IMR-90 (cell line): ENCODE measurements at regions not wholly inside any gene's neighbourhood (a gene's known extent, or its start where the extent isn't known, plus 50 kb on each side); places are given as distances from the start of the nearest gene placed in this dataset.

Source experiments
- ATAC-seq: fragments of 200-7000 bp; cut with Tn5 transposase; 2 replicates; pipeline ENCODE4 v1.9.1; 2020; ENCODE audit warnings: low read depth, mild to moderate bottlenecking, moderate library complexity
- BruUV-seq: library from RNA; stranded (reverse); fragments of 400-500 nt; replicated peaks from 2 replicates; lab custom pipeline; 2021; lab: Mats Ljungman, UMichigan
- CTCF ChIA-PET: fragments of 300-600 bp; formaldehyde crosslinking; extraction: SDS; loops from one replicate; lab custom pipeline; 2021; ENCODE audit warnings: antibody characterized with exemption; lab: Yijun Ruan, JAX
- POLR2A ChIA-PET: fragments of 300-600 bp; sonication (Branson Sonifier 250); formaldehyde crosslinking; loops from one replicate; lab custom pipeline; 2022; ENCODE audit warnings: antibody characterized with exemption; ENCODE audit not compliant: unreplicated experiment; lab: Charles Lee
- DNase-seq: peaks from one replicate; pipeline ENCODE4 v3.0.0; 2013
- H2AFZ ChIP-seq: replicated peaks from 2 replicates; pipeline ENCODE3; 2013; ENCODE audit warnings: low read length, mild to moderate bottlenecking; ENCODE audit not compliant: poor library complexity
- H2AK5ac ChIP-seq: 2 replicates; pipeline ENCODE4 v1.6.1; 2013; ENCODE audit warnings: low read depth, low read length, inconsistent platforms
- H2AK9ac ChIP-seq: replicated peaks from 2 replicates; pipeline ENCODE3; 2013; ENCODE audit warnings: mild to moderate bottlenecking, low read depth, low read length, moderate library complexity; ENCODE audit not compliant: poor library complexity
- H2BK120ac ChIP-seq: 2 replicates; pipeline ENCODE4 v1.6.1; 2013; ENCODE audit warnings: low read depth, low read length, inconsistent platforms
- H2BK15ac ChIP-seq: 3 replicates; pipeline ENCODE4 v1.6.1; 2013; ENCODE audit warnings: low read depth, low read length, inconsistent platforms
- H2BK20ac ChIP-seq: 2 replicates; pipeline ENCODE4 v1.6.1; 2013; ENCODE audit warnings: low read depth, mild to moderate bottlenecking, inconsistent platforms, low read length, moderate library complexity
- H2BK5ac ChIP-seq: 2 replicates; pipeline ENCODE4 v1.6.1; 2013; ENCODE audit warnings: mild to moderate bottlenecking, low read depth, low read length, inconsistent platforms; ENCODE audit not compliant: poor library complexity, severe bottlenecking
- H3K14ac ChIP-seq: replicated peaks from 2 replicates; pipeline ENCODE4 v1.6.1; 2013; ENCODE audit warnings: low read depth, low read length, inconsistent platforms
- H3K18ac ChIP-seq: 2 replicates; pipeline ENCODE4 v1.6.1; 2013; ENCODE audit warnings: low read depth, low read length, control low read depth
- H3K23ac ChIP-seq: 2 replicates; pipeline ENCODE4 v1.6.1; 2013; ENCODE audit warnings: low read depth, low read length, inconsistent platforms
- H3K27ac ChIP-seq: 2 replicates; pipeline ENCODE4 v1.5.1; 2013; ENCODE audit warnings: mild to moderate bottlenecking, control low read depth, low read length; ENCODE audit not compliant: insufficient read depth
- H3K27me3 ChIP-seq: 2 replicates; pipeline ENCODE4 v1.6.1; 2013; ENCODE audit warnings: low read length; ENCODE audit not compliant: control insufficient read depth, insufficient read depth
- H3K36me3 ChIP-seq: 2 replicates; pipeline ENCODE4 v1.6.1; 2013; ENCODE audit warnings: low read length, mixed read lengths; ENCODE audit not compliant: control insufficient read depth, insufficient read depth
- H3K4ac ChIP-seq: 2 replicates; pipeline ENCODE4 v1.6.1; 2013; ENCODE audit warnings: low read depth, low read length, inconsistent platforms
- H3K4me1 ChIP-seq: 2 replicates; pipeline ENCODE4 v1.6.1; 2013; ENCODE audit warnings: low read length, mixed read lengths; ENCODE audit not compliant: control insufficient read depth, insufficient read depth
- H3K4me2 ChIP-seq: 2 replicates; pipeline ENCODE4 v1.6.1; 2013; ENCODE audit warnings: low read depth, mild to moderate bottlenecking, control low read depth, low read length, moderate library complexity
- H3K4me3 ChIP-seq: 2 replicates; pipeline ENCODE4 v1.5.1; 2013; ENCODE audit warnings: low read depth, mild to moderate bottlenecking, control low read depth, low read length, moderate library complexity; ENCODE audit not compliant: insufficient read depth
- H3K56ac ChIP-seq: 2 replicates; pipeline ENCODE4 v1.6.1; 2013; ENCODE audit warnings: low read length, inconsistent platforms; ENCODE audit not compliant: insufficient read depth; ENCODE audit errors: extremely low read depth
- H3K79me1 ChIP-seq, 2 experiments: 2 replicates each; pipeline ENCODE4 v1.6.1; 2013; ENCODE audit warnings: low read length in 2 of 2, inconsistent platforms in 1 of 2, low read depth in 1 of 2
- H3K9ac ChIP-seq: 2 replicates; pipeline ENCODE4 v1.6.1; 2013; ENCODE audit warnings: low read depth, low read length, control low read depth
- H3K9me1 ChIP-seq: 2 replicates; pipeline ENCODE4 v1.6.1; 2013; ENCODE audit warnings: low read length, inconsistent platforms; ENCODE audit not compliant: insufficient read depth
- H3K9me3 ChIP-seq: 2 replicates; pipeline ENCODE4 v1.6.1; 2013; ENCODE audit warnings: low read length; ENCODE audit not compliant: control insufficient read depth, insufficient read depth
- H4K20me1 ChIP-seq: 2 replicates; pipeline ENCODE4 v1.6.1; 2013; ENCODE audit warnings: low read length, inconsistent platforms; ENCODE audit not compliant: insufficient read depth
- H4K5ac ChIP-seq: 2 replicates; pipeline ENCODE4 v1.6.1; 2013; ENCODE audit warnings: mild to moderate bottlenecking, low read depth, low read length, control low read depth
- H4K8ac ChIP-seq, 2 experiments: 2 replicates each; pipeline ENCODE4 v1.6.1; 2013; ENCODE audit warnings: low read depth in 2 of 2, low read length in 2 of 2, control low read depth in 1 of 2, inconsistent platforms in 1 of 2
- H4K91ac ChIP-seq: 2 replicates; pipeline ENCODE4 v1.6.1; 2013; ENCODE audit warnings: low read depth, low read length, inconsistent platforms; ENCODE audit not compliant: insufficient read depth
- BHLHE40 ChIP-seq: fragments of 150-350 bp; IDR thresholded peaks from 2 replicates; pipeline ENCODE4 v1.6.1; 2016; ENCODE audit warnings: mild to moderate bottlenecking, low read depth, low read length
- CEBPB ChIP-seq: IDR thresholded peaks from 2 replicates; pipeline ENCODE4 v1.6.1; 2012; ENCODE audit warnings: low read depth, low read length, improper control_type of control experiment
- CHD1 ChIP-seq: IDR thresholded peaks from 2 replicates; pipeline ENCODE4 v1.6.1; 2012; ENCODE audit warnings: low read depth, low read length, improper control_type of control experiment
- FOS ChIP-seq: fragments of 150-350 bp; IDR thresholded peaks from 2 replicates; pipeline ENCODE4 v1.6.1; 2016; ENCODE audit warnings: low read depth, low read length
- MAFK ChIP-seq: IDR thresholded peaks from 2 replicates; pipeline ENCODE4 v1.6.1; 2012; ENCODE audit warnings: low read depth, low read length, improper control_type of control experiment
- MXI1 ChIP-seq: IDR thresholded peaks from 2 replicates; pipeline ENCODE4 v1.6.1; 2012; ENCODE audit warnings: low read depth, mild to moderate bottlenecking, low read length, moderate library complexity, borderline replicate concordance
- NFE2L2 ChIP-seq: fragments of 150-350 bp; IDR thresholded peaks from 2 replicates; pipeline ENCODE4 v1.6.1; 2016; ENCODE audit warnings: low read depth, mild to moderate bottlenecking, low read length
- POLR2A ChIP-seq: IDR thresholded peaks from 2 replicates; pipeline ENCODE4 v1.6.1; 2012; ENCODE audit warnings: mild to moderate bottlenecking, low read depth, low read length
- RAD21 ChIP-seq: IDR thresholded peaks from 2 replicates; pipeline ENCODE4 v1.6.1; 2012; ENCODE audit warnings: low read length, improper control_type of control experiment
- RCOR1 ChIP-seq: IDR thresholded peaks from 2 replicates; pipeline ENCODE4 v1.6.1; 2012; ENCODE audit warnings: mild to moderate bottlenecking, low read length, improper control_type of control experiment; ENCODE audit not compliant: insufficient replicate concordance
- RFX5 ChIP-seq: IDR thresholded peaks from 2 replicates; pipeline ENCODE4 v1.8.0; 2012; ENCODE audit warnings: low read depth, mild to moderate bottlenecking, low read length, moderate library complexity
- WGBS, 2 experiments: methylation state at CpG; one replicate each; pipeline versions ENCODE4 v1.1.5 to v1.1.7; 2013; ENCODE audit warnings: missing lambda C conversion rate in 2 of 2; ENCODE audit not compliant: insufficient read length in 1 of 2; ENCODE audit errors: extremely low coverage in 2 of 2; 5-methylcytosine and 5-hydroxymethylcytosine counted together
- dilution Hi-C: fragments of 300-500 bp; cut with HindIII; formaldehyde crosslinking; loops from one replicate; pipeline ENCODE4 v1.14.3; 2018; ENCODE audit warnings: low sequenced_read_pairs; ENCODE audit not compliant: unreplicated experiment
- in situ Hi-C: fragments of 300-500 bp; cut with MboI; formaldehyde crosslinking; loops from 3 replicates; pipeline ENCODE4 v1.14.3; 2019; ENCODE audit warnings: low sequenced_read_pairs, inconsistent platforms, mixed read lengths
- intact Hi-C: fragments of 100-400 bp; cut with micrococcal nuclease; formaldehyde crosslinking; loops from 2 replicates; pipeline ENCODE4 v1.10.0; 2022
- TF ChIP-seq, protein P1 (sequence below): fragments of 150-350 bp; IDR thresholded peaks from 2 replicates; pipeline ENCODE4 v1.6.1; 2017; ENCODE audit warnings: mild to moderate bottlenecking, antibody characterized with exemption, low read length, low read depth
- TF ChIP-seq, protein P2 (sequence below): fragments of 150-350 bp; IDR thresholded peaks from 2 replicates; pipeline ENCODE4 v1.6.1; 2016; ENCODE audit warnings: low read depth, mild to moderate bottlenecking, low read length, moderate library complexity, borderline replicate concordance

GRCh38 chr2:8162552-8162951 lies 519.3 kb upstream of the ID2 start:
- no peak for TF ChIP-seq RCOR1
- TF ChIP-seq CEBPB: no peak
- TF ChIP-seq, protein P1, sequence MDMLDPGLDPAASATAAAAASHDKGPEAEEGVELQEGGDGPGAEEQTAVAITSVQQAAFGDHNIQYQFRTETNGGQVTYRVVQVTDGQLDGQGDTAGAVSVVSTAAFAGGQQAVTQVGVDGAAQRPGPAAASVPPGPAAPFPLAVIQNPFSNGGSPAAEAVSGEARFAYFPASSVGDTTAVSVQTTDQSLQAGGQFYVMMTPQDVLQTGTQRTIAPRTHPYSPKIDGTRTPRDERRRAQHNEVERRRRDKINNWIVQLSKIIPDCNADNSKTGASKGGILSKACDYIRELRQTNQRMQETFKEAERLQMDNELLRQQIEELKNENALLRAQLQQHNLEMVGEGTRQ: no peak
- no peak for TF ChIP-seq MAFK
- no peak for TF ChIP-seq RAD21
- no peak for TF ChIP-seq FOS
- TF ChIP-seq, protein P2, sequence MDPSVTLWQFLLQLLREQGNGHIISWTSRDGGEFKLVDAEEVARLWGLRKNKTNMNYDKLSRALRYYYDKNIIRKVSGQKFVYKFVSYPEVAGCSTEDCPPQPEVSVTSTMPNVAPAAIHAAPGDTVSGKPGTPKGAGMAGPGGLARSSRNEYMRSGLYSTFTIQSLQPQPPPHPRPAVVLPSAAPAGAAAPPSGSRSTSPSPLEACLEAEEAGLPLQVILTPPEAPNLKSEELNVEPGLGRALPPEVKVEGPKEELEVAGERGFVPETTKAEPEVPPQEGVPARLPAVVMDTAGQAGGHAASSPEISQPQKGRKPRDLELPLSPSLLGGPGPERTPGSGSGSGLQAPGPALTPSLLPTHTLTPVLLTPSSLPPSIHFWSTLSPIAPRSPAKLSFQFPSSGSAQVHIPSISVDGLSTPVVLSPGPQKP: no peak
- TF ChIP-seq BHLHE40: no peak
- TF ChIP-seq POLR2A: no peak
- TF ChIP-seq MXI1: no peak
- TF ChIP-seq NFE2L2: no peak
- TF ChIP-seq CHD1: no peak
- no peak for TF ChIP-seq RFX5
- Histone ChIP-seq H3K14ac (no peak overlapping the region), H3K9ac (no peak overlapping the region), H3K36me3 (no peaks in the 10 kb centered on the region), H3K9me3 (no peaks in the 10 kb centered on the region), H4K20me1 (no peaks in the 10 kb centered on the region), H2BK120ac (no peak overlapping the region), H3K79me1 (no peaks in the 10 kb centered on the region), H3K4me2 (no peak overlapping the region), H3K4me3 (no peak overlapping the region), H2AK5ac (no peak overlapping the region), H3K27me3 (no peaks in the 10 kb centered on the region), H4K8ac (no peak overlapping the region), H3K56ac (no peak overlapping the region), H3K27ac (no peak overlapping the region), H2BK5ac (no peak overlapping the region), H3K9me1 (no peaks in the 10 kb centered on the region), H4K91ac (no peak overlapping the region), H2BK20ac (no peak overlapping the region), H3K23ac (no peak overlapping the region), H3K4me1 (no peaks in the 10 kb centered on the region), H3K4ac (no peak overlapping the region), H3K18ac (no peak overlapping the region), H2BK15ac (no peak overlapping the region), H2AFZ (no peak overlapping the region), H4K5ac (no peak overlapping the region), H2AK9ac (peak overlapping the region; percentile 73)
- WGBS, 2 experiments: 63% methylated on average over 4 of the region's 17 CpGs; no CpG with 5 or more reads in 1 of the 2 experiments
- CTCF ChIA-PET: no interaction called here
- in situ Hi-C loops: loop anchor here (25.0 kb wide), 1 partner anchor 525 kb away; the partner anchor contains the start of gene ID2
- ATAC-seq (no peak), DNase-seq (no peak)
- intact Hi-C loops: no loop called here
- dilution Hi-C loops: no loop called here
- POLR2A ChIA-PET: no interaction called here
- no TSS peak for BruUV-seq
